ENCODE measurements at regions not wholly inside any gene's neighbourhood (a gene's known extent, or its start where the extent isn't known, plus 50 kb on each side); places are given as distances from the start of the nearest gene placed in this dataset.

- no peaks in the 10 kb centered on the region for H3F3A ChIP-seq (replicated peaks; ENCODE audit: insufficient read depth)
- TF ChIP-seq PBX3 (IDR thresholded peaks at IDR 0.05) (no peak), FOXJ3 (CRISPR knock-in tag; IDR thresholded peaks at IDR 0.05) (no peak), JUND (IDR thresholded peaks at IDR 0.05) (no peak), RFX5 (IDR thresholded peaks at IDR 0.05; ENCODE audit: low read length) (no peak), POLR2AphosphoS5 (IDR thresholded peaks at IDR 0.05; ENCODE audit: low read depth, low read length) (no peak), MEF2A (IDR thresholded peaks at IDR 0.05; ENCODE audit: borderline replicate concordance, low read depth) (no peak), MXI1 (IDR thresholded peaks at IDR 0.05; ENCODE audit: low read depth, low read length) (no peak), RXRA (IDR thresholded peaks at IDR 0.05; ENCODE audit: borderline replicate concordance, low read depth) (no peak), SIN3A (IDR thresholded peaks at IDR 0.05; ENCODE audit: borderline replicate concordance, low read depth, low read length) (no peak), EP300 (IDR thresholded peaks at IDR 0.05; ENCODE audit: borderline replicate concordance in 1 of 2, low read depth in 1 of 2, low read length in 1 of 2) (no peak), MAX (IDR thresholded peaks at IDR 0.05; ENCODE audit: low read depth) (no peak), CTCF (IDR thresholded peaks at IDR 0.05) (no peak)
- H3K9ac ChIP-seq = no peak overlapping the region
- ChIA-PET CTCF (interaction anchor here (0.6 kb wide), 1 partner anchor 9 kb away, joined by 3 read pairs; no protein-coding TSS in a partner anchor), POLR2A (no interaction called here)
- H3K4me3 ChIP-seq (ENCODE audit: low read depth in 2 of 2, low read length in 1 of 2) = no peak overlapping the region
- DNase-seq = no peak
- H3K79me2 ChIP-seq (ENCODE audit: insufficient read depth) = no peaks in the 10 kb centered on the region
- no peaks in the 10 kb centered on the region for H3K9me3 ChIP-seq
- no peak overlapping the region for H3K4me2 ChIP-seq
- no peak overlapping the region for H3K27ac ChIP-seq (ENCODE audit: low read depth in 2 of 2, low read length in 1 of 2)
- no peaks in the 10 kb centered on the region for H4K20me1 ChIP-seq (ENCODE audit: insufficient read depth)
- no peak overlapping the region for H2AFZ ChIP-seq (ENCODE audit: low read depth)
- H3K27me3 ChIP-seq (ENCODE audit: insufficient read depth) = no peaks in the 10 kb centered on the region
- WGBS (ENCODE audit: low lambda C conversion rate) = 34% methylated on average over 3 of the region's 3 CpGs
- H3K9me2 ChIP-seq = no peaks in the 10 kb centered on the region
- no peaks in the 10 kb centered on the region for H3K36me3 ChIP-seq (replicated peaks in 1 of 2; ENCODE audit: control insufficient read depth in 1 of 2, insufficient read depth in 2 of 2, low read length in 1 of 2)
- H3K4me1 ChIP-seq (ENCODE audit: control insufficient read depth in 1 of 2, insufficient read depth in 2 of 2, low read depth in 1 of 2, low read length in 1 of 2) = no peaks in the 10 kb centered on the region
Observed at GRCh38 chr11:90341986-90342385, 119.1 kb upstream of the CHORDC1 start.

GRCh38 chr11:90332415-90332814, 109.6 kb upstream of the CHORDC1 start:
- H3K79me2 ChIP-seq (ENCODE audit: insufficient read depth) = no peaks in the 10 kb centered on the region
- H2AFZ ChIP-seq (ENCODE audit: low read depth) = no peak overlapping the region
- ChIA-PET POLR2A (no interaction called here), CTCF (interaction anchor here (0.6 kb wide), 1 partner anchor 10 kb away, joined by 3 read pairs; no protein-coding TSS in a partner anchor)
- H3K9me2 ChIP-seq = no peaks in the 10 kb centered on the region
- WGBS (ENCODE audit: low lambda C conversion rate) = 58% methylated on average over 1 of the region's 1 CpG
- H3K9me3 ChIP-seq = no peaks in the 10 kb centered on the region
- no peak overlapping the region for H3K4me2 ChIP-seq
- H3K27me3 ChIP-seq (ENCODE audit: insufficient read depth) = no peaks in the 10 kb centered on the region
- no peak overlapping the region for H3K9ac ChIP-seq
- H3F3A ChIP-seq (replicated peaks; ENCODE audit: insufficient read depth) = no peaks in the 10 kb centered on the region
- H3K4me3 ChIP-seq (ENCODE audit: low read depth in 2 of 2, low read length in 1 of 2) = no peak overlapping the region
- H3K4me1 ChIP-seq (ENCODE audit: control insufficient read depth in 1 of 2, insufficient read depth in 2 of 2, low read depth in 1 of 2, low read length in 1 of 2) = no peaks in the 10 kb centered on the region
- no peaks in the 10 kb centered on the region for H3K36me3 ChIP-seq (replicated peaks in 1 of 2; ENCODE audit: control insufficient read depth in 1 of 2, insufficient read depth in 2 of 2, low read length in 1 of 2)
- no peaks in the 10 kb centered on the region for H4K20me1 ChIP-seq (ENCODE audit: insufficient read depth)
- DNase-seq = no peak
- no peak overlapping the region for H3K27ac ChIP-seq (ENCODE audit: low read depth in 2 of 2, low read length in 1 of 2)
- TF ChIP-seq RFX5 (IDR thresholded peaks at IDR 0.05; ENCODE audit: low read length) (no peak), RXRA (IDR thresholded peaks at IDR 0.05; ENCODE audit: borderline replicate concordance, low read depth) (no peak), JUND (IDR thresholded peaks at IDR 0.05) (no peak), REST (IDR thresholded peaks at IDR 0.05; ENCODE audit: low read depth, low read length) (no peak), FOXM1 (IDR thresholded peaks at IDR 0.05; ENCODE audit: low read depth) (no peak), SIN3A (IDR thresholded peaks at IDR 0.05; ENCODE audit: borderline replicate concordance, low read depth, low read length) (no peak), ZBTB33 (IDR thresholded peaks at IDR 0.05; ENCODE audit: borderline replicate concordance, low read depth) (no peak), GATA2 (CRISPR knock-in tag; IDR thresholded peaks at IDR 0.05) (no peak), EP300 (IDR thresholded peaks at IDR 0.05; ENCODE audit: borderline replicate concordance in 1 of 2, low read depth in 1 of 2, low read length in 1 of 2) (no peak), RCOR1 (IDR thresholded peaks at IDR 0.05; ENCODE audit: low read length) (no peak), FOSL2 (IDR thresholded peaks at IDR 0.05; ENCODE audit: borderline replicate concordance, low read depth) (no peak), CHD2 (IDR thresholded peaks at IDR 0.05; ENCODE audit: low read length, partially characterized antibody) (no peak), TCF12 (IDR thresholded peaks at IDR 0.05) (no peak)

Measured in SK-N-SH (cell line).